Neural cell (in vitro differentiated cells): ENCODE measurements at regions not wholly inside any gene's neighbourhood (a gene's known extent, or its start where the extent isn't known, plus 50 kb on each side); places are given as distances from the start of the nearest gene placed in this dataset.

Experiments
- CTCF ChIP-seq: fragments of 450-650 bp; IDR thresholded peaks from 2 replicates; pipeline ENCODE4 v1.5.1; 2014; ENCODE audit warnings: antibody characterized with exemption, mild to moderate bottlenecking, moderate library complexity; ENCODE audit not compliant: poor library complexity, severe bottlenecking
- EZH2 ChIP-seq: fragments of 200-600, 300-800 bp; shearing (Covaris generic), sonication (generic); IDR thresholded peaks from 2 replicates; pipeline ENCODE4 v1.6.1; 2014; ENCODE audit warnings: antibody characterized with exemption, low read length, borderline replicate concordance, mild to moderate bottlenecking; ENCODE audit not compliant: insufficient read depth, poor library complexity, severe bottlenecking
- POLR2AphosphoS5 ChIP-seq: IDR thresholded peaks from 2 replicates; pipeline ENCODE4 v1.6.1; 2012

GRCh38 chr2:172275239-172275638 lies 152.1 kb upstream of the ITGA6 start:
- TF ChIP-seq CTCF = no peak
- no peak for TF ChIP-seq POLR2AphosphoS5
- no peak for TF ChIP-seq EZH2
